DMS153 treated with DMSO at 0.1 percent for 48 hours (cell line): ENCODE measurements at regions not wholly inside any gene's neighbourhood (a gene's known extent, or its start where the extent isn't known, plus 50 kb on each side); places are given as distances from the start of the nearest gene placed in this dataset.

Source experiments
- DNase-seq: peaks from one replicate; lab custom pipeline; 2025; ENCODE audit not compliant: unreplicated experiment; lab: John Stamatoyannopoulos, UW

DNA sequence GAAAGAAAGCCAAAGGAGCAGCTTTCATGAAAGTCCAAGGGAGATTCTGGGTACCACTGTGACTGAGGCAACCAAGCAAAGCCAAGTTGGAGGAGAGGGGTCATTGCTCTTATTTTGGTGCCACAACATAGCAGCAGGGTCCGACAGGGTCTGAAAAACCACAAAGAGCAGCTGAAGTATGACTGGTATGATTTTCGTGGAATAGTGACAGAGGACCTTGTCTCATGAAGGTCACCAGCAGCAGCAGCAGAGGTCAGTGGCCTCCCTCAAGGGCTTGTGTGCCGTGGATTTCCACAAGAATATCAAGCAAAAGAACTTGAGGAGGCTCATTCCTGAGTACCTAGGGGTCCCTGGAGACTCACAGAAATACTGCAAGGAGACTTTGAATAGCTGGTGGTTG, 160.9 kb upstream of the SYT6 start:
- no peak for DNase-seq

DNA sequence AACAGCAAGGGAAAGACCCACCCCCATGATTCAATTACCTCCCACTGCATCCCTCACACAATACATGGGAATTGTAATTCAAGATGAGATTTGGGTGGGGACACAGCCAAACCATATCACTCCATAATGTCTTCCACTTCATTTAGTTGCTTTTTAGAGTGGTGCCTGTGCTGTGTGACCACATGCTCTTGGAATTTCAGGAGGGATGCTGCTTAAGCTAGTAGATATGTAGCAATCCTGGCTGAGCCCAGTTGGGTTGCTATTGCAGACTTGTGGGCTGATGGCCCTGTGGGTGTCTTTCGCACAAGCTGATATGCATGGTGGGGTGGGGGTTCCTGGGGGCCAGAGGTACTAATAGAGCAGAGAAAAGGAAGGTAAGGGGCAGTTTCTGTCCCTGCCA, 160.4 kb upstream of the SYT6 start:
- no peak for DNase-seq

GRCh38 chr1:114310695-114311271, 157.1 kb upstream of the SYT6 start:
- DNase-seq, result no peak

DNA sequence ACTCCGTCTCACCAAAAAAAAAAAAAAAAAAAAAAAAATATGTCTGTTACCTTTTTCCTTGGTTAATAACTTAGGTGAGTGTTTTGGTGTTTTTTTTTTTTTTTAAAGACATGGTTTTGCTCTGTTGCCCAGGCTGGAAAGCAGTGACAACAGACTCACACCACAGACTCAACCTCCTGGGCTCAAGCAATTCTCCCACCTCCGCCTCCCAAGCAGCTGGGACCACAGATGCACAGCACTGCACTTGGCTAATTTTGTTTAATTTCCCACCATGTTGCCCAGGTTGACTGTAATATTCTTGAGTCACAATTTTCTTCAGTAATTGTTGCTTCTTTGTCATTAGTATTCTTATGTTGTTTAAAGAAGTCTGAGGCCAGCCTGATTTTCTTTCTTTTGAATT, 149.2 kb upstream of the SYT6 start:
- DNase-seq, result no peak

DNA sequence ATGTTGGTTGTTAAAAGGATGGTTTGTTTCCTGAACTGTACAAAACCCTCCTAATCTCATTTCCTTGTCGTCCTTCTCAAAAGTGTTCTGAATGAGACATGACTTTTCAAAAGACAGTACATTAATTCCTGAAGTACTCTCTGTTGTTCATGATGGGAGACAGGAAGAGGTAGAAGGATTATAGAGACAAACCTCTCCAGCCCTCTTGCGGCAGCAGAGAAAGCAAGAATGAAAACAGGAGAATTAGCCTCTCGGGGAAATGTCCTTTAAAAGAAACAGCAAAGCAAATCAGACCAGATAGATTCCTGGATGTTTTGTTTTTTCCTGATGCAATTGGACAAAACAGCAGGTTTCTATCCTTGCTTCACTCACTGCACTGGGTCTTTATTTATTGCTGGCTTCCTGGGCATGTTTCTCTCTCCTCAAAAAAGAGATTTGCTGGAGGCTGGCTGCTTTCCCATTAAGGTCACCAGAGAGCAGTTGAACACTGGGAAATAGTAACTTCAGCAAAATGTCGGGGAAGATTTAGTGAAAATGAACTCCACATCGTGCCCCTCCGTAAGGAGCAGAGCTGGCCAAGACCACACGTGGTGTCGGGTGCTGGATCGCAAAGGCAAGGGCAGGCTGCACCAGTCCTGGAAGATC, 145.8 kb upstream of the SYT6 start:
- no peak for DNase-seq

DNA sequence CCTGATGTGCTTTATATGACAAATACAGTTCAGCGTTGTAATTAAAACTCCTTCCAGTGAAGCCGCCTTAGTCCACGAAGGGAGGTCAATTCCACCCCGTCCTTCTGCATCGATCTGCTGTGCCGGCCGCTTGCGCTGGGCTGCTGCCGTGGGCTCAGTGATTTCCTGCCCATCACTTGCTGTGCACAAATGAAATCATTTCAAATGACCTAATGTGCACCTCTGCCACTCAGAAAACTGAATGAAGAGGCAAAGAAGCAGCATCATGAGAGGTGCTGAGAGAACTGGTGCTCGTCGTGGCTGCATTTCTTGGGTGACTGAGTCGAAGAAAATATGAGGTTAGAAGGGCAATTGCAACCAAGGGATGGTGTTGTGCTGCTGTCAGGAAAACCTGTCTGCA, 144.3 kb upstream of the SYT6 start:
- DNase-seq, result no peak

DNA sequence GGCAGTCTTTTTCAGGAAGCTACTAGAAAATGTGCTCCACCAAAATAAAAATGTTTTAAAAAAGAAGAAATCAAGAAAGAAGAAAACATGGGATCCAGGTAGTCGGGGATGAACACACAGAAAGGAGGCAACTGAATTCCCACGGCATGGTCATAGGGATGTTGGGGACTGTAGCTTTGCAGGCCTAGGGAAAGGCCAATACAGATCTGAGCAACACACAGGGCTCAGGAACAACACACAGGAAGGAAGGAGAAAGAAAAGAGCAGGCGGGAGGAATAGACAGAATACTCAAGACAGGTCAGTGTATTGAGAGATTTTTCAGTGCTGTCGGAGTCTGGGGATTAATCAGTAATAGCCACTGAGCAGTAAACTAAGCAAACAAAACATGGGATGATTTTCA, 142.7 kb upstream of the SYT6 start:
- no peak for DNase-seq

DNA sequence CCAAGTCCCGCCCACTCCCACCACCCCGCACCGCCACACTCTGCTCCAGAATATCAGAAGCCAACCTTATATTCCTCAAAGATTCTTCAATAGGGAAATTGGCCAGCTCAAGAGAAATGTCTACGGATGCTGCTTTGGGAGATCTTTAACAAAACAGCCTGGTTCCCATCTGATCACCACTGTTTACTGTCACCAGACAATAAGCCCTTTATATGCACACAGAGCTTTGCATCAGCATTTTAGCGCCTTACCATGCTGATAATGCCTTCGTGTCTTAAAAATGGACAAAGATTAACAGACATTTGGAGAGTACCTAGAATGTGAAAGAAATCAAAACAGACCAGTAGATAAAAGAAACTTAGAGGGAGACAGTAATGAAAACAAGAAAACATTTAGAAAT, 141.7 kb upstream of the SYT6 start:
- DNase-seq, result no peak

GRCh38 chr1:114292835-114293234, 139.2 kb upstream of the SYT6 start:
- DNase-seq, result no peak

DNA sequence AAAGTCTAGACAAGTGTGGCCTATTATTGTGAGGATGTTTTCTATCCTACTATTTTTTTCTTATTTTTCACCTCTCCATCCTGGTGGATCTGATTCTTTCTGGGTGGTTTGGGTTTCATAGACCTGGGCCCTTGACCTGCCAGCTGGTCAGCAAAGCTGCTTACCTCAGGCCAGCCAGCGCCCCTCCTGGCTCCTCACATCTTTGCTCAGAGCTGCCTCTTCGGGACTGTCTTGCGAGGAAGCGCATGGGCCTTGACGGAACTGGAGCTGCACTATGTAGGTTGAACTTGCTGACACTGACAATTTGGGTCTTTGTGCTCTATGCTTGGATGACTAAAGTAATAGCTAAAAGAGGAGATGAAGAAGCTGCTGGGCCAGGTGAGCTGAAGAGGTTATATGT, 138.5 kb upstream of the SYT6 start:
- DNase-seq, result no peak

- DNase-seq, result no peak
Observed at GRCh38 chr1:114290776-114291175, 137.1 kb upstream of the SYT6 start.

GRCh38 chr1:114290341-114290740, 136.7 kb upstream of the SYT6 start:
- no peak for DNase-seq

GRCh38 chr1:114289824-114290223, 136.2 kb upstream of the SYT6 start:
- no peak for DNase-seq

GRCh38 chr1:114289306-114289705, 135.6 kb upstream of the SYT6 start:
- DNase-seq, result no peak

- DNase-seq, result no peak
Observed at GRCh38 chr1:114286960-114287359, 133.3 kb upstream of the SYT6 start.

DNA sequence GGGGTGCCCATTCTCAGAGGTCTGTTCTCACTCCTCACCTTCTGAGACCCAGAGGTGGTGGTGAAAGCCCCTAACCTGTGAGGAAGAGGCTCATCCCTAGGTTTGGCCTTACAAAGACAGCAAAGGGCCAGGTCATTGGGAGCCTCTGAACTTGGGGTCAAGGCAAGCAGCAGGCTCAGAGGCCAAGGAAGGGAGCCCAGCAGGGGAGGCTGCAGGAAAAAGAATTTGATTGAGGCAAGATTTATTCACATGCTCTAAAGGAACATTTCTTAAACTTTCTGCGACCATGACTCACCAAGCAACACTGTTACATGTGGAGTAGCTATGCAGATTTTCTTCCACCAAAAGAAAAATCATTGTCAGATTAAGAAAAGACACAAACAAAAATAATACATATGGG, 132.5 kb upstream of the SYT6 start:
- DNase-seq, result no peak

- DNase-seq, result peak; percentile 40
Observed at GRCh38 chr1:114282751-114283403, 129.2 kb upstream of the SYT6 start.

DNA sequence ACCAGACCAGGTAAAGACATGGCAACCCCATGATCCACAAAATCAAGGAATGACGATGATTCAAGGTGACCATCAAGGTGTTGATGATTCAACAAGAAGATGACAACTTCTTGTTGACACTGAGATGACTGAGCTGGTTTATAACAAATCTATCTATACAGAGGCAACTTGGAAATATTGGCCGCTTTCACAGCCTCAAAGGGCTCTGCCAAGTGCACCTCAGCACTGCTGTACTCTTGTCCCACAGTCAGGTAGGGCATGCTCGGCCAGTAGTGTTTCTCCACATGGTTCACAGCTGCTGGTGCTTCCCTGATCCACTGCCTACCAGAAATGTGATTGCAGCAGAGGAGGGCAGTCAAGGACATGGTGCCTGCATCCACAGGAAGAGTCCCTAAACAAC, 125.2 kb upstream of the SYT6 start:
- no peak for DNase-seq

GRCh38 chr1:114278430-114278829, 124.8 kb upstream of the SYT6 start:
- DNase-seq, result no peak

DNA sequence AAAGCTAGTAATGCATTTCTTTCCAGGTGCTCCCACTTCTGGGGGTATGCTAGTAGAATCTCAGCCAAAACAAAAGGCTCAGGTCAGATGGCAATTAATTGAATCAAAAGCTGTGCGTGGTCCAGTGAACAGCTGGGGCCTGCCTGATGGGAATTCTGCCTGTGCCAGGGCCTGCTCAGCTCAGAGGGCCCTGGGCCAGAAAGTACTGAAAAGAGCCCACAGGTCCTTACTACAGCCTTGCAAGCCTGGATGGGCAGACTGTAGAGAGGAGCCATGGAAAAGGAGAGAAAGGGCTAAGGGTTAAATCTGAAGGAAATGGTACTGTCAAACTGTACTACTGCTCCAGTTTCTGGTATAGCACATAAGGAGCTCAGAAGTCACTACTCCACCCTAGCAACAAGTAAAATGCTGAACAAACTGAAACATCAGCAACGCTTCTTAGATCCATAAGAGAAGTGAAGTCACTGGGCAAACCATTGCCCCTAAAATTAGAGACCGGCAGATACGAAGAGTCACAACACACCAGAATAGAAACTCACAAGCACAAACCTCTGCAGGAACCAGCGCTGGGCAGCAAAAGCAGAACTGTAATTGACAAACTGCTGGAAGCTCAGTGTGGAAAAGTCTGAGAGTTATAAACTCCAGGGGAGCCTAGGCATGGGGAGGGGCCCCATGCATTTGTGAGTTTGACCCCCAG, 121.1 kb upstream of the SYT6 start:
- DNase-seq, result no peak

GRCh38 chr1:114272593-114272992, 118.9 kb upstream of the SYT6 start:
- DNase-seq, result no peak

DNA sequence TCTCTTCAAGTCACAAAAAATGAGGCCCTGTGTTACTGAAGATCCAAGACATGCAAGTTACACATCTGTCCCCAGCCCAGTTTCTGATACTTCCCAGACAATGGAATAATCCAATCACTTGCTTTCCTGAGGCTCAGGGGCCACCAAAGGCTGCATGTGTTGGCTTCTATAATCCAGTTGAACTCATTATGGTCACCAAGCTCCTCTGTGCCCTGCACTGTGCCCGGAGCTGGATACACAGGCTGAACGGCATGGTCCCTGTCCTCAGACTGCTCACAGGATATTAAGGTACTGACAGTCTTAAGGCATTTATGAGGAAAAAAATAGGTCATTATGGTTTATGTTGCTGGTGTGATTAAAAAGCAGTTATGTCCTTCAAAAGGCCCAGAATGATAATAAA, 117.0 kb upstream of the SYT6 start:
- no peak for DNase-seq
